PC-9 (cell line): ENCODE measurements at regions not wholly inside any gene's neighbourhood (a gene's known extent, or its start where the extent isn't known, plus 50 kb on each side); places are given as distances from the start of the nearest gene placed in this dataset.

Experiments
- BruUV-seq: library from RNA; stranded (reverse); fragments of 400-500 nt; replicated peaks from 2 replicates; lab custom pipeline; 2021; lab: Mats Ljungman, UMichigan
- CTCF ChIA-PET: fragments of 300-600 bp; sonication (Branson Sonifier 250); formaldehyde crosslinking; loops from one replicate; lab custom pipeline; 2022; ENCODE audit warnings: antibody characterized with exemption; lab: Charles Lee
- POLR2A ChIA-PET: fragments of 300-600 bp; sonication (Branson Sonifier 250); formaldehyde crosslinking; loops from one replicate; lab custom pipeline; 2022; ENCODE audit warnings: antibody characterized with exemption; ENCODE audit not compliant: unreplicated experiment; lab: Charles Lee
- DNase-seq, 2 experiments: peaks; one replicate each; pipeline versions ENCODE4 v3.0.0 to v3.0.0-alpha.2; 2015 to 2022; ENCODE audit warnings: mixed read lengths in 1 of 2
- H2AFZ ChIP-seq: fragments of 200-600 bp; sonication (generic); 2 replicates; pipeline ENCODE4 v1.8.1; 2017; ENCODE audit warnings: antibody characterized with exemption
- H3F3A ChIP-seq: fragments of 200-600 bp; sonication (generic); 2 replicates; pipeline ENCODE4 v1.8.1; 2017; ENCODE audit warnings: antibody characterized with exemption, mild to moderate bottlenecking, low read depth; ENCODE audit not compliant: insufficient read depth
- H3K27ac ChIP-seq: fragments of 200-600 bp; sonication (generic); 2 replicates; pipeline ENCODE4 v1.6.1; 2016; ENCODE audit warnings: mixed run types
- H3K27me3 ChIP-seq: fragments of 200-600 bp; sonication (generic); 2 replicates; pipeline ENCODE4 v1.6.1; 2016; ENCODE audit warnings: low read depth, mixed run types; ENCODE audit not compliant: insufficient read depth
- H3K36me3 ChIP-seq: fragments of 200-600 bp; sonication (generic); 2 replicates; pipeline ENCODE4 v1.6.1; 2016; ENCODE audit warnings: low read depth, mixed run types
- H3K4me1 ChIP-seq: fragments of 200-600 bp; sonication (generic); replicated peaks from 2 replicates; pipeline ENCODE4 v1.6.1; 2016; ENCODE audit warnings: mixed run types; ENCODE audit not compliant: insufficient read depth
- H3K4me2 ChIP-seq: fragments of 200-600 bp; sonication (generic); 2 replicates; pipeline ENCODE4 v1.6.1; 2017; ENCODE audit warnings: mixed run types
- H3K4me3 ChIP-seq: fragments of 200-600 bp; sonication (generic); 2 replicates; pipeline ENCODE4 v1.6.1; 2016; ENCODE audit warnings: mixed run types
- H3K79me2 ChIP-seq: fragments of 200-600 bp; sonication (generic); 2 replicates; pipeline ENCODE4 v1.6.1; 2017; ENCODE audit warnings: low read depth, mixed run types
- H3K9me2 ChIP-seq: fragments of 200-600 bp; sonication (generic); 2 replicates; pipeline ENCODE4 v1.8.1; 2017; ENCODE audit warnings: mild to moderate bottlenecking; ENCODE audit not compliant: insufficient read depth
- H3K9me3 ChIP-seq: fragments of 200-600 bp; sonication (generic); 2 replicates; pipeline ENCODE4 v1.8.1; 2016; ENCODE audit warnings: low read depth; ENCODE audit not compliant: insufficient read depth
- H4K20me1 ChIP-seq: fragments of 200-600 bp; sonication (generic); 2 replicates; pipeline ENCODE4 v1.8.1; 2017; ENCODE audit not compliant: insufficient read depth
- EZH2 ChIP-seq: fragments of 200-600 bp; sonication (generic); IDR thresholded peaks from 2 replicates; pipeline ENCODE4 v1.8.0; 2017; ENCODE audit warnings: antibody characterized with exemption, low read depth
- intact Hi-C: fragments of 100-400 bp; cut with micrococcal nuclease; formaldehyde crosslinking; loops from one replicate; pipeline ENCODE4 v1.10.0; 2022; ENCODE audit not compliant: unreplicated experiment
- TF ChIP-seq, protein P1 (sequence below): fragments of 200-600 bp; sonication (generic); conservative IDR thresholded peaks from 2 replicates; pipeline ENCODE4 v1.6.1; 2017; ENCODE audit warnings: mixed run types, antibody characterized with exemption, mild to moderate bottlenecking, moderate library complexity

- ChIA-PET CTCF (no interaction called here), POLR2A (no interaction called here)
- no peak overlapping the region for H3K27ac ChIP-seq
- no peak for DNase-seq
- H3K9me3 ChIP-seq: no peaks in the 10 kb centered on the region
- no peaks in the 10 kb centered on the region for H3K4me1 ChIP-seq
- no peaks in the 10 kb centered on the region for H3F3A ChIP-seq
- no peak overlapping the region for H2AFZ ChIP-seq
- no peaks in the 10 kb centered on the region for H3K27me3 ChIP-seq
- TF ChIP-seq EZH2: no peak
- TF ChIP-seq, protein P1, sequence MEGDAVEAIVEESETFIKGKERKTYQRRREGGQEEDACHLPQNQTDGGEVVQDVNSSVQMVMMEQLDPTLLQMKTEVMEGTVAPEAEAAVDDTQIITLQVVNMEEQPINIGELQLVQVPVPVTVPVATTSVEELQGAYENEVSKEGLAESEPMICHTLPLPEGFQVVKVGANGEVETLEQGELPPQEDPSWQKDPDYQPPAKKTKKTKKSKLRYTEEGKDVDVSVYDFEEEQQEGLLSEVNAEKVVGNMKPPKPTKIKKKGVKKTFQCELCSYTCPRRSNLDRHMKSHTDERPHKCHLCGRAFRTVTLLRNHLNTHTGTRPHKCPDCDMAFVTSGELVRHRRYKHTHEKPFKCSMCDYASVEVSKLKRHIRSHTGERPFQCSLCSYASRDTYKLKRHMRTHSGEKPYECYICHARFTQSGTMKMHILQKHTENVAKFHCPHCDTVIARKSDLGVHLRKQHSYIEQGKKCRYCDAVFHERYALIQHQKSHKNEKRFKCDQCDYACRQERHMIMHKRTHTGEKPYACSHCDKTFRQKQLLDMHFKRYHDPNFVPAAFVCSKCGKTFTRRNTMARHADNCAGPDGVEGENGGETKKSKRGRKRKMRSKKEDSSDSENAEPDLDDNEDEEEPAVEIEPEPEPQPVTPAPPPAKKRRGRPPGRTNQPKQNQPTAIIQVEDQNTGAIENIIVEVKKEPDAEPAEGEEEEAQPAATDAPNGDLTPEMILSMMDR: no peak
- H3K9me2 ChIP-seq: no peaks in the 10 kb centered on the region
- intact Hi-C loops: no loop called here
- no peak overlapping the region for H3K4me2 ChIP-seq
- no peak overlapping the region for H3K4me3 ChIP-seq
- no peaks in the 10 kb centered on the region for H3K79me2 ChIP-seq
- no peaks in the 10 kb centered on the region for H3K36me3 ChIP-seq
- BruUV-seq: no TSS peak
- no peaks in the 10 kb centered on the region for H4K20me1 ChIP-seq
Observed at GRCh38 chr4:38503689-38504395, 160.2 kb upstream of the KLF3 start.

DNA sequence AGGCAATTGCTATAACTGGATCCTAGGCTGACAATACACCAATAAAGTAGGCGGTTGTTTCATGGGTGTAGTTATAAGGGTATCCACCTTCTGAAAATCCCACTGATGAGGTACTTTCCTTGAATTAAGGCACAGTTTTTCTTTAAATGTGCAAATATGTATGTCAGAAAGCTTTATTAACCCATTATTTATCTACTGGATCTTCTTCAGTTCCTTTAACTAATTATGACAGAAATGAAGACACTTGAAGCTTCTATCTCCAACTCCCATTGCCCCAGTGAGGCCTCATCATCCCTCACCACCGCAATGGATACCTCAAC lies 159.6 kb upstream of the KLF3 start:
- H3K4me1 ChIP-seq: no peaks in the 10 kb centered on the region
- no peaks in the 10 kb centered on the region for H3K9me3 ChIP-seq
- intact Hi-C loops: no loop called here
- no TSS peak for BruUV-seq
- no peaks in the 10 kb centered on the region for H3F3A ChIP-seq
- H3K36me3 ChIP-seq: no peaks in the 10 kb centered on the region
- POLR2A ChIA-PET: no interaction called here
- no peaks in the 10 kb centered on the region for H3K79me2 ChIP-seq
- H4K20me1 ChIP-seq: no peaks in the 10 kb centered on the region
- no peak overlapping the region for H3K4me3 ChIP-seq
- H3K9me2 ChIP-seq: no peaks in the 10 kb centered on the region
- no peak overlapping the region for H3K4me2 ChIP-seq
- CTCF ChIA-PET: no interaction called here
- no peak overlapping the region for H3K27ac ChIP-seq
- TF ChIP-seq EZH2: no peak
- TF ChIP-seq, protein P1: no peak
- DNase-seq: no peak
- no peaks in the 10 kb centered on the region for H3K27me3 ChIP-seq
- no peak overlapping the region for H2AFZ ChIP-seq

DNA sequence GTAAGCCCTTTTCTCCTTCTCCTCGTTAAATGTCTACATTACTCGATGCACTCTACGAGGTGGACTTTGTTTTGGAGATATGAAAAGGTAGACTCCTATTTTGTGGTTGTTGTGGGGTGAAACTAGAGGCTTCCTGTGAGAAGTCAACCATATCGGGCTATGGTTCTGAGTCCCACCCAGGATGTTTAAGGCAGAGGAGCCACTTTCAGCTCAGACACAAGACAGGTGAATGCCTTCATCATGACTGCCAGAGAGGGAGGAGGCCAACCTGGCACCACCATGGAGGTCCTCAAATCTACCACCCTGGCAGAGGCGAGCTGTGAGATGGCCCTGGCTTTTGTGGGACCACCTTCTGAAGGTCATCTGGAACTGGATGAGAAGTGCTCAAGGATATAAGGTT lies 154.4 kb upstream of the KLF3 start:
- Histone ChIP-seq H2AFZ (no peak overlapping the region), H3K9me2 (no peaks in the 10 kb centered on the region), H3K4me2 (no peak overlapping the region), H4K20me1 (no peaks in the 10 kb centered on the region), H3K4me3 (no peak overlapping the region), H3K79me2 (no peaks in the 10 kb centered on the region), H3F3A (no peaks in the 10 kb centered on the region), H3K9me3 (no peaks in the 10 kb centered on the region), H3K36me3 (no peaks in the 10 kb centered on the region), H3K4me1 (no peaks in the 10 kb centered on the region), H3K27ac (no peak overlapping the region), H3K27me3 (no peaks in the 10 kb centered on the region)
- no peak for TF ChIP-seq EZH2
- TF ChIP-seq, protein P1: no peak
- intact Hi-C loops: no loop called here
- no peak for DNase-seq
- POLR2A ChIA-PET: interaction anchor here (0.6 kb wide), 1 partner anchor 141 kb away, joined by 4 read pairs; no protein-coding TSS in a partner anchor
- CTCF ChIA-PET: no interaction called here
- BruUV-seq: no TSS peak
